Liver (tissue), 8 donors: ENCODE measurements at regions not wholly inside any gene's neighbourhood (a gene's known extent, or its start where the extent isn't known, plus 50 kb on each side); places are given as distances from the start of the nearest gene placed in this dataset.

Experiments
- DNase-seq: peaks from one replicate; pipeline ENCODE4 v3.0.0-alpha.2; 2017; ENCODE audit warnings: low spot score
- H3K27ac ChIP-seq, 2 donors: one replicate each; pipeline ENCODE4 v1.7.0; 2013; ENCODE audit warnings: inconsistent platforms in 2 of 2, low read length in 2 of 2, control low read depth in 1 of 2, low read depth in 1 of 2, mild to moderate bottlenecking in 1 of 2
- H3K27me3 ChIP-seq, 4 donors: one replicate each; pipeline versions ENCODE4 v1.6.1 to v1.7.0; 2013; ENCODE audit warnings: low read length in 3 of 4, inconsistent platforms in 1 of 4, mild to moderate bottlenecking in 1 of 4, moderate library complexity in 1 of 4; ENCODE audit not compliant: control insufficient read depth in 4 of 4, insufficient read depth in 4 of 4
- H3K36me3 ChIP-seq, 4 donors: one replicate each; pipeline versions ENCODE4 v1.6.1 to v1.7.0; 2013; ENCODE audit warnings: low read length in 3 of 4, mild to moderate bottlenecking in 3 of 4, low read depth in 1 of 4, moderate library complexity in 1 of 4; ENCODE audit not compliant: control insufficient read depth in 4 of 4, insufficient read depth in 3 of 4
- H3K4me1 ChIP-seq, 4 donors: one replicate each; pipeline versions ENCODE4 v1.6.1 to v1.7.0; 2013; ENCODE audit warnings: low read length in 3 of 4, mild to moderate bottlenecking in 3 of 4, moderate library complexity in 1 of 4; ENCODE audit not compliant: control insufficient read depth in 4 of 4, insufficient read depth in 4 of 4
- H3K4me3 ChIP-seq, 3 donors: one replicate each; pipeline versions ENCODE4 v1.6.1 to v1.7.0; 2013; ENCODE audit warnings: low read length in 3 of 3, control low read depth in 1 of 3, low read depth in 1 of 3, mild to moderate bottlenecking in 1 of 3
- H3K9ac ChIP-seq, 2 donors: one replicate each; pipeline ENCODE4 v1.7.0; 2013; ENCODE audit warnings: low read length in 2 of 2, mild to moderate bottlenecking in 2 of 2, moderate library complexity in 2 of 2, control low read depth in 1 of 2, low read depth in 1 of 2
- H3K9me3 ChIP-seq, 4 donors: one replicate each; pipeline versions ENCODE4 v1.6.1 to v1.7.0; 2013; ENCODE audit warnings: low read length in 3 of 4; ENCODE audit not compliant: control insufficient read depth in 4 of 4
- FOXA1 ChIP-seq: IDR thresholded peaks from 2 replicates; pipeline ENCODE4 v1.6.1; 2016; ENCODE audit warnings: antibody characterized with exemption
- GABPA ChIP-seq, 2 donors: IDR thresholded peaks in 1 of 2; conservative IDR thresholded peaks in 1 of 2; 2 replicates each; pipeline ENCODE4 v1.6.1; 2016; ENCODE audit warnings: antibody characterized with exemption in 2 of 2, mild to moderate bottlenecking in 1 of 2, moderate library complexity in 1 of 2
- HNF4A ChIP-seq, 2 donors: conservative IDR thresholded peaks; 2 replicates each; pipeline ENCODE4 v1.6.1; 2016; ENCODE audit warnings: antibody characterized with exemption in 2 of 2, mild to moderate bottlenecking in 2 of 2
- HNF4G ChIP-seq: IDR thresholded peaks from 2 replicates; pipeline ENCODE4 v1.6.1; 2016; ENCODE audit warnings: antibody characterized with exemption
- JUND ChIP-seq, 2 donors: IDR thresholded peaks; 2 replicates each; pipeline ENCODE4 v1.6.1; 2016; ENCODE audit warnings: antibody characterized with exemption in 2 of 2
- NR2F2 ChIP-seq: IDR thresholded peaks from 2 replicates; pipeline ENCODE4 v1.6.1; 2016; ENCODE audit warnings: antibody characterized with exemption
- RAD21 ChIP-seq, 2 donors: IDR thresholded peaks; 2 replicates each; pipeline ENCODE4 v1.6.1; 2016; ENCODE audit warnings: antibody characterized with exemption in 2 of 2, mild to moderate bottlenecking in 2 of 2
- SP1 ChIP-seq: IDR thresholded peaks from 2 replicates; pipeline ENCODE4 v1.6.1; 2018; ENCODE audit warnings: antibody characterized with exemption, mild to moderate bottlenecking
- TAF1 ChIP-seq: conservative IDR thresholded peaks from 2 replicates; pipeline ENCODE4 v1.6.1; 2016; ENCODE audit warnings: antibody characterized with exemption, mild to moderate bottlenecking
- WGBS: extraction: QIAGEN DNeasy Blood & Tissue Kit; methylation state at CpG from one replicate; pipeline ENCODE4 v1.1.7; 2013; 5-methylcytosine and 5-hydroxymethylcytosine counted together
- TF ChIP-seq, protein P1 (sequence below): IDR thresholded peaks from 2 replicates; pipeline ENCODE4 v1.6.1; 2016; ENCODE audit warnings: antibody characterized with exemption
- TF ChIP-seq, protein P2 (sequence below): fragments of 150-350 bp; IDR thresholded peaks from 2 replicates; pipeline ENCODE4 v1.5.1; 2017; ENCODE audit warnings: improper control_type of control experiment, low read depth, low read length; ENCODE audit not compliant: missing input control
- TF ChIP-seq, protein P3 (sequence below): IDR thresholded peaks from 2 replicates; pipeline ENCODE4 v1.6.1; 2016; ENCODE audit warnings: antibody characterized with exemption, mild to moderate bottlenecking
- TF ChIP-seq, protein P4 (sequence below): IDR thresholded peaks from 2 replicates; pipeline ENCODE4 v1.6.1; 2016; ENCODE audit warnings: antibody characterized with exemption
- TF ChIP-seq, protein P5 (sequence below): IDR thresholded peaks from 2 replicates; pipeline ENCODE4 v1.6.1; 2016; ENCODE audit warnings: antibody characterized with exemption
- donor health status: healthy.
- donor health status: healthy.
- donor health status: healthy.
- donor health status: healthy.
- donor health status: healthy.

DNA sequence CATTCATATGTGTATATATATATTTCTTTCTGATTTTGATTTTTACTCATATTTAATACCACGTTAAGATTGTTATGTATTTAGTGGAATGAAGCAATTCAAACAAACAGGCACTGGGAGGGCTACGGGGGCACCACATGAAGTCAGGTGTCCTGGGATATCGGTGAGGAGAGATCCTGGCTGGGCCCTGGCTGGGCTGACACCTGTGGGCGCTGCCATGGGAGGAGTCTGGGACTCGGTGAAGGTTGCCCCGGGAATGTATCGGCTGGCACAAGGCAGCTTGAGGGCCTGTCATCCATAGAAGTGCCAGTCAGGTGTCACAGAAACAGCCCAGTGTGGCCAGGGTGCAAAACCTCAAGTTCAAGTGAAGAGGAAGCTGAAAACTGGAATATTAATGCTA is 766.9 kb upstream of the ARPP21 start:
- no peak for DNase-seq
- WGBS: 84% methylated on average over 7 of the region's 7 CpGs

DNA sequence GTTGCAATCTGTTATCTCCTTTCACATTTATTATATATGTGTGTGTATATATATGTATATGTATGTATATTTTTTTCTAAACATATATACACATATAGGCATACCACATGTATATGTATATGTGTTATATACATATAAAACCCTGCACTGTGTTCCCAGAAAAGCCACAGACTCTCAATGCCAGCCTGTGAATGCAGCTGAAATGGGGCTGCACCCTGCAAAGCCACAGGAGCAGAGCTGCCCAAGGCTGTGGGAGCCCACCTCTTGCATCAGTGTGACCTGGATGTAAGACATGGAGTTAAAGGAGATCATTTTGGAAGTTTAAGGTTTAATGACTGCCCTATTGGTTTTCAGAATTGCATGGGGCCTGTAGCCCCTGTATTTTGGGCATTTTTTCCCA is 762.3 kb upstream of the ARPP21 start:
- TF ChIP-seq, protein P1, sequence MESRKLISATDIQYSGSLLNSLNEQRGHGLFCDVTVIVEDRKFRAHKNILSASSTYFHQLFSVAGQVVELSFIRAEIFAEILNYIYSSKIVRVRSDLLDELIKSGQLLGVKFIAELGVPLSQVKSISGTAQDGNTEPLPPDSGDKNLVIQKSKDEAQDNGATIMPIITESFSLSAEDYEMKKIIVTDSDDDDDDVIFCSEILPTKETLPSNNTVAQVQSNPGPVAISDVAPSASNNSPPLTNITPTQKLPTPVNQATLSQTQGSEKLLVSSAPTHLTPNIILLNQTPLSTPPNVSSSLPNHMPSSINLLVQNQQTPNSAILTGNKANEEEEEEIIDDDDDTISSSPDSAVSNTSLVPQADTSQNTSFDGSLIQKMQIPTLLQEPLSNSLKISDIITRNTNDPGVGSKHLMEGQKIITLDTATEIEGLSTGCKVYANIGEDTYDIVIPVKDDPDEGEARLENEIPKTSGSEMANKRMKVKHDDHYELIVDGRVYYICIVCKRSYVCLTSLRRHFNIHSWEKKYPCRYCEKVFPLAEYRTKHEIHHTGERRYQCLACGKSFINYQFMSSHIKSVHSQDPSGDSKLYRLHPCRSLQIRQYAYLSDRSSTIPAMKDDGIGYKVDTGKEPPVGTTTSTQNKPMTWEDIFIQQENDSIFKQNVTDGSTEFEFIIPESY: no peak
- TF ChIP-seq JUND (IDR thresholded peaks at IDR 0.05): no peak
- no peak for TF ChIP-seq TAF1
- TF ChIP-seq HNF4A (conservative IDR thresholded peaks at IDR 0.05): no peak
- TF ChIP-seq GABPA (IDR thresholded peaks at IDR 0.05 in 1 of 2, conservative IDR thresholded peaks at IDR 0.05 in 1 of 2): no peak
- TF ChIP-seq, protein P2, sequence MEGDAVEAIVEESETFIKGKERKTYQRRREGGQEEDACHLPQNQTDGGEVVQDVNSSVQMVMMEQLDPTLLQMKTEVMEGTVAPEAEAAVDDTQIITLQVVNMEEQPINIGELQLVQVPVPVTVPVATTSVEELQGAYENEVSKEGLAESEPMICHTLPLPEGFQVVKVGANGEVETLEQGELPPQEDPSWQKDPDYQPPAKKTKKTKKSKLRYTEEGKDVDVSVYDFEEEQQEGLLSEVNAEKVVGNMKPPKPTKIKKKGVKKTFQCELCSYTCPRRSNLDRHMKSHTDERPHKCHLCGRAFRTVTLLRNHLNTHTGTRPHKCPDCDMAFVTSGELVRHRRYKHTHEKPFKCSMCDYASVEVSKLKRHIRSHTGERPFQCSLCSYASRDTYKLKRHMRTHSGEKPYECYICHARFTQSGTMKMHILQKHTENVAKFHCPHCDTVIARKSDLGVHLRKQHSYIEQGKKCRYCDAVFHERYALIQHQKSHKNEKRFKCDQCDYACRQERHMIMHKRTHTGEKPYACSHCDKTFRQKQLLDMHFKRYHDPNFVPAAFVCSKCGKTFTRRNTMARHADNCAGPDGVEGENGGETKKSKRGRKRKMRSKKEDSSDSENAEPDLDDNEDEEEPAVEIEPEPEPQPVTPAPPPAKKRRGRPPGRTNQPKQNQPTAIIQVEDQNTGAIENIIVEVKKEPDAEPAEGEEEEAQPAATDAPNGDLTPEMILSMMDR: no peak
- TF ChIP-seq, protein P3, sequence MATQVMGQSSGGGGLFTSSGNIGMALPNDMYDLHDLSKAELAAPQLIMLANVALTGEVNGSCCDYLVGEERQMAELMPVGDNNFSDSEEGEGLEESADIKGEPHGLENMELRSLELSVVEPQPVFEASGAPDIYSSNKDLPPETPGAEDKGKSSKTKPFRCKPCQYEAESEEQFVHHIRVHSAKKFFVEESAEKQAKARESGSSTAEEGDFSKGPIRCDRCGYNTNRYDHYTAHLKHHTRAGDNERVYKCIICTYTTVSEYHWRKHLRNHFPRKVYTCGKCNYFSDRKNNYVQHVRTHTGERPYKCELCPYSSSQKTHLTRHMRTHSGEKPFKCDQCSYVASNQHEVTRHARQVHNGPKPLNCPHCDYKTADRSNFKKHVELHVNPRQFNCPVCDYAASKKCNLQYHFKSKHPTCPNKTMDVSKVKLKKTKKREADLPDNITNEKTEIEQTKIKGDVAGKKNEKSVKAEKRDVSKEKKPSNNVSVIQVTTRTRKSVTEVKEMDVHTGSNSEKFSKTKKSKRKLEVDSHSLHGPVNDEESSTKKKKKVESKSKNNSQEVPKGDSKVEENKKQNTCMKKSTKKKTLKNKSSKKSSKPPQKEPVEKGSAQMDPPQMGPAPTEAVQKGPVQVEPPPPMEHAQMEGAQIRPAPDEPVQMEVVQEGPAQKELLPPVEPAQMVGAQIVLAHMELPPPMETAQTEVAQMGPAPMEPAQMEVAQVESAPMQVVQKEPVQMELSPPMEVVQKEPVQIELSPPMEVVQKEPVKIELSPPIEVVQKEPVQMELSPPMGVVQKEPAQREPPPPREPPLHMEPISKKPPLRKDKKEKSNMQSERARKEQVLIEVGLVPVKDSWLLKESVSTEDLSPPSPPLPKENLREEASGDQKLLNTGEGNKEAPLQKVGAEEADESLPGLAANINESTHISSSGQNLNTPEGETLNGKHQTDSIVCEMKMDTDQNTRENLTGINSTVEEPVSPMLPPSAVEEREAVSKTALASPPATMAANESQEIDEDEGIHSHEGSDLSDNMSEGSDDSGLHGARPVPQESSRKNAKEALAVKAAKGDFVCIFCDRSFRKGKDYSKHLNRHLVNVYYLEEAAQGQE: no peak
- TF ChIP-seq RAD21 (IDR thresholded peaks at IDR 0.05): no peak
- no peak for TF ChIP-seq SP1
- TF ChIP-seq, protein P4, sequence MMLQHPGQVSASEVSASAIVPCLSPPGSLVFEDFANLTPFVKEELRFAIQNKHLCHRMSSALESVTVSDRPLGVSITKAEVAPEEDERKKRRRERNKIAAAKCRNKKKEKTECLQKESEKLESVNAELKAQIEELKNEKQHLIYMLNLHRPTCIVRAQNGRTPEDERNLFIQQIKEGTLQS: no peak
- TF ChIP-seq, protein P5, sequence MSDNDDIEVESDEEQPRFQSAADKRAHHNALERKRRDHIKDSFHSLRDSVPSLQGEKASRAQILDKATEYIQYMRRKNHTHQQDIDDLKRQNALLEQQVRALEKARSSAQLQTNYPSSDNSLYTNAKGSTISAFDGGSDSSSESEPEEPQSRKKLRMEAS: no peak
- TF ChIP-seq NR2F2: no peak
- no peak for TF ChIP-seq HNF4G
- no peak for TF ChIP-seq FOXA1
- Histone ChIP-seq H3K9me3 (no peaks in the 10 kb centered on the region), H3K4me1 (no peaks in the 10 kb centered on the region), H3K27me3 (peaks cover 0 to 2% (median 0%) of the 10 kb centered on the region in 4 donors), H3K36me3 (no peaks in the 10 kb centered on the region), H3K9ac (no peak overlapping the region), H3K27ac (no peak overlapping the region), H3K4me3 (no peak overlapping the region)
- DNase-seq: no peak

More for the DNA sequence above, 766.9 kb upstream of the ARPP21 start:
- TF ChIP-seq GABPA (IDR thresholded peaks at IDR 0.05 in 1 of 2, conservative IDR thresholded peaks at IDR 0.05 in 1 of 2) (no peak), RAD21 (IDR thresholded peaks at IDR 0.05) (no peak), TAF1 (no peak), HNF4G (no peak)
- TF ChIP-seq, protein P1: no peak
- TF ChIP-seq, protein P2: no peak
- Histone ChIP-seq H3K36me3 (no peaks in the 10 kb centered on the region), H3K27me3 (peaks cover 0 to 2% (median 0%) of the 10 kb centered on the region in 4 donors), H3K9ac (no peak overlapping the region), H3K4me3 (no peak overlapping the region), H3K9me3 (no peaks in the 10 kb centered on the region), H3K27ac (no peak overlapping the region), H3K4me1 (no peaks in the 10 kb centered on the region)
